Upper lobe of left lung (tissue), 6 donors: ENCODE measurements at regions not wholly inside any gene's neighbourhood (a gene's known extent, or its start where the extent isn't known, plus 50 kb on each side); places are given as distances from the start of the nearest gene placed in this dataset.
A peak's percentile ranks its signal among the peaks of the same experiment; 100 is the strongest.

Experiments
- ATAC-seq, 2 donors: fragments of 200-7000 bp; cut with Tn5 transposase; one replicate each; pipeline ENCODE4 v1.9.1; 2022; ENCODE audit warnings: mild to moderate bottlenecking in 2 of 2, moderate library complexity in 2 of 2; ENCODE audit not compliant: low FRiP score in 2 of 2
- DNase-seq, 2 donors: peaks; one replicate each; pipeline ENCODE4 v3.0.0-alpha.2; 2019 to 2020
- H3K27ac ChIP-seq, 4 donors: fragments of 200-600 bp; sonication (generic); one replicate each; pipeline ENCODE4 v1.5.1; 2016 to 2019
- H3K27me3 ChIP-seq, 4 donors: fragments of 200-600 bp; sonication (generic); one replicate each; pipeline ENCODE4 v1.5.1; 2017 to 2019
- H3K36me3 ChIP-seq, 4 donors: fragments of 200-600 bp; sonication (generic); one replicate each; pipeline ENCODE4 v1.5.1; 2016 to 2019
- H3K4me1 ChIP-seq, 4 donors: fragments of 200-600 bp; sonication (generic); one replicate each; pipeline ENCODE4 v1.5.1; 2018 to 2019
- H3K4me3 ChIP-seq, 4 donors: fragments of 200-600 bp; sonication (generic); one replicate each; pipeline ENCODE4 v1.5.1; 2017 to 2019; ENCODE audit warnings: mild to moderate bottlenecking in 2 of 4, moderate library complexity in 1 of 4
- H3K9me3 ChIP-seq, 4 donors: fragments of 200-600 bp; sonication (generic); one replicate each; pipeline ENCODE4 v1.5.1; 2018 to 2019
- CTCF ChIP-seq, 6 experiments: fragments of 450-650 bp in 4 of 6; fragments of 200-600 bp in 2 of 6; sonication (generic) in 2 of 6; IDR thresholded peaks; one replicate each; pipeline ENCODE4 v1.5.1; 2016 to 2019; ENCODE audit warnings: antibody characterized with exemption in 6 of 6
- EP300 ChIP-seq, 4 donors: sonication (generic); formaldehyde crosslinking; IDR thresholded peaks; one replicate each; pipeline ENCODE4 v1.5.1; 2017; ENCODE audit warnings: antibody characterized with exemption in 4 of 4, control low read depth in 2 of 4
- POLR2A ChIP-seq, 4 donors: fragments of 450-650 bp; IDR thresholded peaks; one replicate each; pipeline ENCODE4 v1.5.1; 2016 to 2017; ENCODE audit warnings: antibody characterized with exemption in 4 of 4, mild to moderate bottlenecking in 2 of 4
- POLR2AphosphoS5 ChIP-seq, 2 donors: sonication (generic); formaldehyde crosslinking; IDR thresholded peaks; one replicate each; pipeline ENCODE4 v1.5.1; 2017; ENCODE audit warnings: antibody characterized with exemption in 2 of 2
- WGBS, 2 donors: methylation state at CpG; one replicate each; pipeline ENCODE4 v1.1.5; 2017 to 2018; 5-methylcytosine and 5-hydroxymethylcytosine counted together
- donor health status: DM: no; HTN: no; CAD: no; lungs with moderate emphysema.
- donor health status: DM: no; HTN: yes; CAD: no; lungs with severe emphysema.

GRCh38 chr6:44527181-44527580 lies 139.7 kb downstream of the CDC5L start:
- Histone ChIP-seq H3K4me1 (no peaks in the 10 kb centered on the region), H3K4me3 (no peak overlapping the region), H3K27me3 (no peaks in the 10 kb centered on the region), H3K27ac (no peak overlapping the region), H3K9me3 (peaks cover 0 to 2% (median 0%) of the 10 kb centered on the region in 4 donors), H3K36me3 (no peaks in the 10 kb centered on the region)
- ATAC-seq, result peak in 1 of 2 donors; percentile 34
- WGBS, 2 donors, result 56 to 58% methylated on average over 5 to 6 of the region's 6 CpGs
- DNase-seq, result no peak
- TF ChIP-seq EP300 (IDR thresholded peaks at IDR 0.05), result no peak
- no peak for TF ChIP-seq POLR2AphosphoS5 (IDR thresholded peaks at IDR 0.05)
- no peak for TF ChIP-seq CTCF (IDR thresholded peaks at IDR 0.05)
- TF ChIP-seq POLR2A (IDR thresholded peaks at IDR 0.05), result no peak

- ATAC-seq (no peak), DNase-seq (peak in 1 of 2 donors; percentile 28)
- peaks cover 0 to 2% (median 0%) of the 10 kb centered on the region in 4 donors for H3K9me3 ChIP-seq
- no peaks in the 10 kb centered on the region for H3K36me3 ChIP-seq
- H3K4me3 ChIP-seq, result no peak overlapping the region
- no peaks in the 10 kb centered on the region for H3K4me1 ChIP-seq
- H3K27me3 ChIP-seq, result no peaks in the 10 kb centered on the region
- 74 to 80% methylated on average over 11 to 14 of the region's 14 CpGs for WGBS, 2 donors
- no peak overlapping the region for H3K27ac ChIP-seq
- TF ChIP-seq POLR2AphosphoS5 (IDR thresholded peaks at IDR 0.05), result no peak
- no peak for TF ChIP-seq EP300 (IDR thresholded peaks at IDR 0.05)
- TF ChIP-seq POLR2A (IDR thresholded peaks at IDR 0.05), result no peak
- no peak for TF ChIP-seq CTCF (IDR thresholded peaks at IDR 0.05)
Measured at GRCh38 chr6:44527583-44528369, 140.3 kb downstream of the CDC5L start.

GRCh38 chr6:44528370-44528644 lies 140.8 kb downstream of the CDC5L start:
- WGBS, 2 donors, result 91 to 94% methylated on average over 2 to 5 of the region's 5 CpGs
- ATAC-seq, result no peak
- Histone ChIP-seq H3K4me1 (no peaks in the 10 kb centered on the region), H3K4me3 (no peak overlapping the region), H3K27me3 (no peaks in the 10 kb centered on the region), H3K9me3 (peaks cover 0 to 2% (median 0%) of the 10 kb centered on the region in 4 donors), H3K36me3 (no peaks in the 10 kb centered on the region), H3K27ac (no peak overlapping the region)
- no peak for DNase-seq
- no peak for TF ChIP-seq POLR2A (IDR thresholded peaks at IDR 0.05)
- TF ChIP-seq CTCF (IDR thresholded peaks at IDR 0.05), result no peak
- TF ChIP-seq EP300 (IDR thresholded peaks at IDR 0.05), result no peak
- TF ChIP-seq POLR2AphosphoS5 (IDR thresholded peaks at IDR 0.05), result no peak

GRCh38 chr6:44528716-44529115 lies 141.2 kb downstream of the CDC5L start:
- peaks cover 0 to 2% (median 0%) of the 10 kb centered on the region in 4 donors for H3K9me3 ChIP-seq
- H3K4me3 ChIP-seq, result no peak overlapping the region
- no peaks in the 10 kb centered on the region for H3K27me3 ChIP-seq
- no peaks in the 10 kb centered on the region for H3K36me3 ChIP-seq
- 87 to 100% methylated on average over 2 of the region's 2 CpGs for WGBS, 2 donors
- DNase-seq (no peak), ATAC-seq (no peak)
- no peak overlapping the region for H3K27ac ChIP-seq
- no peaks in the 10 kb centered on the region for H3K4me1 ChIP-seq
- no peak for TF ChIP-seq POLR2A (IDR thresholded peaks at IDR 0.05)
- no peak for TF ChIP-seq POLR2AphosphoS5 (IDR thresholded peaks at IDR 0.05)
- no peak for TF ChIP-seq EP300 (IDR thresholded peaks at IDR 0.05)
- no peak for TF ChIP-seq CTCF (IDR thresholded peaks at IDR 0.05)
